ENCODE measurements at regions not wholly inside any gene's neighbourhood (a gene's known extent, or its start where the extent isn't known, plus 50 kb on each side); places are given as distances from the start of the nearest gene placed in this dataset.

DNA sequence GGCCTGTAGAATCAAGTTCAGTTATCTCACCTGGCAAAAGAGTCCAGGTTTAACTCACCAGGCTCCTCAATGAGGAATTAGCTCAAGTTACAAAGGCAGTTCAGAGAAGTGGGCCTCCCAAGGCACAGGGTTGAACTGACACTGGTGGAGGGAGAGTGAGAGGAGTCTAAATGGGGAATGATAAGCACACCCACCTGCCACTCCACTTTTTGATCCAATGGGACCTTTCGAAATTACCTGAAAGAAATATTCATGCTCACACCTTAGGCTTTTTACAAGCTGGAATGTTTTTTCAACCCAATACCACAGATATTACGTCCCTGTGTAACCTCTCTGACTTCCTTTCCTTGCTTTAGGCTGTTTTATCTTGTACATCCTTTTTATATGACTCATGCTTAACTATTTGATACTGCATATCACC is 642.7 kb upstream of the TENM4 start:
- H3K4me2 ChIP-seq (ENCODE audit: low read length) = no peak overlapping the region
- no peaks in the 10 kb centered on the region for H3K9me2 ChIP-seq (ENCODE audit: insufficient read depth, low read length)
- DNase-seq (ENCODE audit: low spot score) = no peak
- H3K4me3 ChIP-seq (ENCODE audit: low read depth, low read length, poor library complexity, severe bottlenecking) = no peak overlapping the region
- H2AFZ ChIP-seq (ENCODE audit: low read length) = no peak overlapping the region
- no TSS peak for BruUV-seq (replicated peaks)
- ChIA-PET CTCF (ENCODE audit: unreplicated experiment) (no interaction called here), POLR2A (interaction anchor here (0.9 kb wide), 1 partner anchor 12 kb away, joined by 3 read pairs; no protein-coding TSS in a partner anchor)
- no peaks in the 10 kb centered on the region for H4K20me1 ChIP-seq (ENCODE audit: insufficient read depth, low read length)
- H3K9me3 ChIP-seq (ENCODE audit: low read length) = no peaks in the 10 kb centered on the region
- no peak overlapping the region for H3K27ac ChIP-seq (ENCODE audit: low read depth, low read length, poor library complexity, severe bottlenecking)
- H3K4me1 ChIP-seq (ENCODE audit: insufficient read depth, low read length, poor library complexity, severe bottlenecking) = no peaks in the 10 kb centered on the region
- TF ChIP-seq EZH2phosphoT487 (IDR thresholded peaks at IDR 0.05; ENCODE audit: borderline replicate concordance, low read depth, low read length) = no peak
- TF ChIP-seq, protein P1, sequence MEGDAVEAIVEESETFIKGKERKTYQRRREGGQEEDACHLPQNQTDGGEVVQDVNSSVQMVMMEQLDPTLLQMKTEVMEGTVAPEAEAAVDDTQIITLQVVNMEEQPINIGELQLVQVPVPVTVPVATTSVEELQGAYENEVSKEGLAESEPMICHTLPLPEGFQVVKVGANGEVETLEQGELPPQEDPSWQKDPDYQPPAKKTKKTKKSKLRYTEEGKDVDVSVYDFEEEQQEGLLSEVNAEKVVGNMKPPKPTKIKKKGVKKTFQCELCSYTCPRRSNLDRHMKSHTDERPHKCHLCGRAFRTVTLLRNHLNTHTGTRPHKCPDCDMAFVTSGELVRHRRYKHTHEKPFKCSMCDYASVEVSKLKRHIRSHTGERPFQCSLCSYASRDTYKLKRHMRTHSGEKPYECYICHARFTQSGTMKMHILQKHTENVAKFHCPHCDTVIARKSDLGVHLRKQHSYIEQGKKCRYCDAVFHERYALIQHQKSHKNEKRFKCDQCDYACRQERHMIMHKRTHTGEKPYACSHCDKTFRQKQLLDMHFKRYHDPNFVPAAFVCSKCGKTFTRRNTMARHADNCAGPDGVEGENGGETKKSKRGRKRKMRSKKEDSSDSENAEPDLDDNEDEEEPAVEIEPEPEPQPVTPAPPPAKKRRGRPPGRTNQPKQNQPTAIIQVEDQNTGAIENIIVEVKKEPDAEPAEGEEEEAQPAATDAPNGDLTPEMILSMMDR (conservative IDR thresholded peaks at IDR 0.05; ENCODE audit: low read length) = no peak
- no peaks in the 10 kb centered on the region for H3K36me3 ChIP-seq (ENCODE audit: insufficient read depth, low read length)
- H3K79me2 ChIP-seq (ENCODE audit: insufficient read depth, low read depth, low read length) = no peaks in the 10 kb centered on the region
- intact Hi-C loops (cut with micrococcal nuclease; ENCODE audit: unreplicated experiment) = no loop called here

- Histone ChIP-seq H3K4me3 (ENCODE audit: low read depth, low read length, poor library complexity, severe bottlenecking) (no peak overlapping the region), H2AFZ (ENCODE audit: low read length) (no peak overlapping the region), H3K4me1 (ENCODE audit: insufficient read depth, low read length, poor library complexity, severe bottlenecking) (no peaks in the 10 kb centered on the region), H3K27ac (ENCODE audit: low read depth, low read length, poor library complexity, severe bottlenecking) (no peak overlapping the region), H3K9me2 (ENCODE audit: insufficient read depth, low read length) (no peaks in the 10 kb centered on the region), H4K20me1 (ENCODE audit: insufficient read depth, low read length) (no peaks in the 10 kb centered on the region), H3K4me2 (ENCODE audit: low read length) (no peak overlapping the region), H3K36me3 (ENCODE audit: insufficient read depth, low read length) (no peaks in the 10 kb centered on the region), H3K9me3 (ENCODE audit: low read length) (no peaks in the 10 kb centered on the region), H3K79me2 (ENCODE audit: insufficient read depth, low read depth, low read length) (no peaks in the 10 kb centered on the region)
- no peak for TF ChIP-seq EZH2phosphoT487 (IDR thresholded peaks at IDR 0.05; ENCODE audit: borderline replicate concordance, low read depth, low read length)
- TF ChIP-seq, protein P1 (conservative IDR thresholded peaks at IDR 0.05; ENCODE audit: low read length) = no peak
- CTCF ChIA-PET (ENCODE audit: unreplicated experiment) = no interaction called here
- intact Hi-C loops (cut with micrococcal nuclease; ENCODE audit: unreplicated experiment) = no loop called here
- DNase-seq (ENCODE audit: low spot score) = no peak
- BruUV-seq (replicated peaks) = no TSS peak
- POLR2A ChIA-PET = no interaction called here
Observed at GRCh38 chr11:80082406-80082805, 641.6 kb upstream of the TENM4 start.

DNA sequence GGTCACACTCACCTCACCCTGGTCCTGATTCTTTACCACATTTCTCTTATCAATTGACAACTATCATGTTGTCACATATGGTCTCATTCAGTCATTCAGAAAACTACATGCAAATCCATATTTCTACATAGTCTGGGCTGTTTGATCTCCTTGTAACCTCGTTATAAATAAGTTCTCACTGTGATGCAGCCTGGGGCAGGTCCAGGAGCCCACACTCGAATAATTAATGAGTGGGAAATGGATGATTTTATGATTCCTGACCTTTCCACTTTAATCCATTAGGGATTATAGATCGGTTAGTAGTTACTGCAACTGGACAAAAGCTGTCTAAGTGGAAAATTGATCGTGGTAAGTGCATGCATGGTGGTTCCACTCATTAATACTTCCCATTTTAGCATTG is 636.3 kb upstream of the TENM4 start:
- H3K9me2 ChIP-seq (ENCODE audit: insufficient read depth, low read length) = no peaks in the 10 kb centered on the region
- DNase-seq (ENCODE audit: low spot score) = no peak
- no peaks in the 10 kb centered on the region for H3K4me1 ChIP-seq (ENCODE audit: insufficient read depth, low read length, poor library complexity, severe bottlenecking)
- H3K36me3 ChIP-seq (ENCODE audit: insufficient read depth, low read length) = no peaks in the 10 kb centered on the region
- no peak overlapping the region for H3K27ac ChIP-seq (ENCODE audit: low read depth, low read length, poor library complexity, severe bottlenecking)
- intact Hi-C loops (cut with micrococcal nuclease; ENCODE audit: unreplicated experiment) = no loop called here
- no peak for TF ChIP-seq EZH2phosphoT487 (IDR thresholded peaks at IDR 0.05; ENCODE audit: borderline replicate concordance, low read depth, low read length)
- TF ChIP-seq, protein P1 (conservative IDR thresholded peaks at IDR 0.05; ENCODE audit: low read length) = no peak
- no peak overlapping the region for H3K4me2 ChIP-seq (ENCODE audit: low read length)
- no peak overlapping the region for H3K4me3 ChIP-seq (ENCODE audit: low read depth, low read length, poor library complexity, severe bottlenecking)
- ChIA-PET POLR2A (no interaction called here), CTCF (ENCODE audit: unreplicated experiment) (no interaction called here)
- no peaks in the 10 kb centered on the region for H3K79me2 ChIP-seq (ENCODE audit: insufficient read depth, low read depth, low read length)
- H2AFZ ChIP-seq (ENCODE audit: low read length) = no peak overlapping the region
- no peaks in the 10 kb centered on the region for H3K9me3 ChIP-seq (ENCODE audit: low read length)
- no peaks in the 10 kb centered on the region for H4K20me1 ChIP-seq (ENCODE audit: insufficient read depth, low read length)
- BruUV-seq (replicated peaks) = no TSS peak
